GM19099 (cell line): ENCODE measurements at regions not wholly inside any gene's neighbourhood (a gene's known extent, or its start where the extent isn't known, plus 50 kb on each side); places are given as distances from the start of the nearest gene placed in this dataset.

ENCODE experiments used
- POLR2A ChIP-seq: IDR thresholded peaks from 3 replicates; pipeline ENCODE4 v1.6.1; 2011; ENCODE audit warnings: low read depth; ENCODE audit not compliant: insufficient read length; ENCODE audit errors: extremely low read depth

DNA sequence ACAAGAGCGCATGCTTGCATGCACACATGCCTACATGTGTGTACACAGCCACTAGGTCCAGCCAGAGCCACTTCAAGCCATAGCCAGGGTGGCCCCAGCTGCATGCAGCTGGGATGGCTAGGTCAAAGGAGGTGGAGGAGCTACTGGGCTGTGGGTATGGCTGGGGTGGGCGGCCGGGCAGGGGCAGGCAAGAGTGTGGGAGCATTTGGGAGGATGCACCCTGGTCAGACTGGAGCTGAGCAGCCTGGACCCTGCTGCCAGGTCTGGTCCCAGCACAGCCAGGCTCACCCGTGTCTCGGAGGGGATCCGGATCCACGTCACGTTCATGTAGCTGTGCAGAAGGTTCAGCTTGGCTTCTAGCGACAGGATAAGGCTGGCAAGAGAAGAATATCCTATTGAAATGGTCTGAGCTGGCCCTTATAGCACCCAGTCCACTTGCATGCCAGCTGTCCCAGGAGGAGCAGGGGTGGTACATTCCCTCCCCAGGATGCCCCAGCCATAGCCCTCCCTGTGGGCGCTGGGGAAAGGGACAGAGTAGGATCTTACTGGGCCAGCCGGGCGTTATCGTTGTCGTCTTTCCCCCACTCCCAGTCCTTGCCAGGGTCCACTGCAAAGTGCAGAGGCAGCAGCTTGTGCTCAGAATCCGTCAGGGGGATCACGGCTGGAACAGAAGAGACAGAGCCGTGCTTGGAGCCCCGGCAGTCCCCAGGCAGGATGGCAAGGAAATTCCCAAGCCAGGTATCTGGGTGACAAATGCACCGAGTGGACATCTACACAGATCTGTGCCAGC lies 160.5 kb downstream of the KLF13 start:
- TF ChIP-seq POLR2A, result no peak

DNA sequence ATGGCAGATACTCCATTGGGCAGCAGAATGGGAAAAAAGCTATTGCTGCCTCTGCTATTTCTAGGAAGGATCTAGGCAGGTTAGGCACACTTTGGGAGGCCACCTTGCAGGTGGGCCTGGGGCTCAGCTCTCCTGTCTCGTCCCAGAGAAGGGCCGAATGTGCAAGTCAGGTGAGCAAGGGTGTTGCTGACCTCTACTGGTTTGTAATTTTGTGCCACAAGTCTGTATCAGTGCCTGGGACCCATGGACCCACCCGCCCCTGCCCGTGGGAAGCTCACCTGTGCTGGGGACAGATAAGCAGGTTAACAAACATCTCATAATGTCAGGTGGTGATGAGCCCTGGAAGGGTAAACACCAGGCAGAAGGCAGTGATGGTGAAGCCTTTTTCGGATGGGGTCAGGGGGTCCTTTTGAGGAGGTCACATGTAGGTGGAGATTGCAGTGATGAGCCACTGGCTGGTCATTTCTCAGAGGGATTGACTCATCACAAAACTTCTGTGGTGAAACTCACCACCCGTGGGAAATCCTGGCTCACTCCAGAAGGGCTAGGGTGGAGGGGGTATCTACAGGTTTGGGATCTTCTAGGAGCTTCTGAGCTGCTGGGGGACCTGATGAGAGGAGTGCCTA lies 161.3 kb downstream of the KLF13 start:
- TF ChIP-seq POLR2A, result no peak

DNA sequence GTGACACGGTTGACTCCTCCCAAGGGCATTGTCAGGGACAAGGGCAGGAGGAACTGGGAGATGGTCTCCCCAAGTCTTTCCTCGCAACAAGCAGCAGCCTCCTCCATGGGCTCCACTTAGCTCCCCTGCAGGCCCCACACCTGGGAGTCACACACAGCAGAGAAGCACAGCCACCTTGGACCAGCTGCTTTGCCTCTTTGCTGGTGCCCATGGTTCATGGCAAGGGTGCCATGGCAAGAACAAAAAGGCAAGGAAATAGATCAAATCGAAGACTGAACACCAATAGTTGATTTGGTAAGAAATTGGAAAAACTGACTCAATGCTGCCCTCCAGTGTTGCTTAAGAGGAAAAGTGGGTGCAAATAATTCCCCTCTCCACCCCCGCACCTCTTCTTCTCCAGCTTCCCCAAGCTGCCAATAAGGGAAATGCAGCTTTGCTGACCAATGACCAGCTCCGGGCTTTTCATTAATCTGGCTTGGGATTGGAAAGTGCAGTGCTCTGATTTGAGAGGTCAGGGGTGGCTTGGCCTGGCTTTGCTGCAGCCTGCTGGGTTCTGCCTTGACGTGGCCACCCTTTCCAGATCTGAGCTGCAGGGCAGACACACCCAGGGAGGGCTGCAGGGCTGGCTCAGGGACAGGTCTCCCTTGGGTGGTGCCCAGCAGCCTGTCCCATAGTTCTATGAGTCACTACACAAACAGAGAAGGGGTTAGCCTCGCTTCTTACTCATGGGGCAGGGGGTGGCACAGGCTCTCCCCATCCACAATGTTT lies 162.0 kb downstream of the KLF13 start:
- no peak for TF ChIP-seq POLR2A

DNA sequence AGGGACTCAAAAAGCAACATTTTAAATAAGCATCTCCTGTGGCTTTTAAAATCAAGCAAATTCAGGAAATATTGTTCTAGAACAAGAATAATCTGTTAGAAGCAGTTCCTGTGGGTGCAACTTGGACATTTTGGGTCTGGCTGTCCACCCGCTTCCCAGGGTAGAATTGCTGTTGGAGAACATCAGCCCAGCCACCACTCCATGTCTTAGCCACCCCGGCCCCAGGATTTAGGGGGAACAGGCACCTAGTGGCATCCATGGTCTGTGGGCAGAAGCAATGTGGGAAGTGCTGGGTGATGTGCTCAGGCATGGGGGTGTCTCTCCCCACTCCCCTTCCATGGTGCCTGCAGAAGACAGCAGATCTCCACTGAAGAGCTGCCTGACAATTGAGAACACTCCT lies 162.6 kb downstream of the KLF13 start:
- TF ChIP-seq POLR2A, result no peak

DNA sequence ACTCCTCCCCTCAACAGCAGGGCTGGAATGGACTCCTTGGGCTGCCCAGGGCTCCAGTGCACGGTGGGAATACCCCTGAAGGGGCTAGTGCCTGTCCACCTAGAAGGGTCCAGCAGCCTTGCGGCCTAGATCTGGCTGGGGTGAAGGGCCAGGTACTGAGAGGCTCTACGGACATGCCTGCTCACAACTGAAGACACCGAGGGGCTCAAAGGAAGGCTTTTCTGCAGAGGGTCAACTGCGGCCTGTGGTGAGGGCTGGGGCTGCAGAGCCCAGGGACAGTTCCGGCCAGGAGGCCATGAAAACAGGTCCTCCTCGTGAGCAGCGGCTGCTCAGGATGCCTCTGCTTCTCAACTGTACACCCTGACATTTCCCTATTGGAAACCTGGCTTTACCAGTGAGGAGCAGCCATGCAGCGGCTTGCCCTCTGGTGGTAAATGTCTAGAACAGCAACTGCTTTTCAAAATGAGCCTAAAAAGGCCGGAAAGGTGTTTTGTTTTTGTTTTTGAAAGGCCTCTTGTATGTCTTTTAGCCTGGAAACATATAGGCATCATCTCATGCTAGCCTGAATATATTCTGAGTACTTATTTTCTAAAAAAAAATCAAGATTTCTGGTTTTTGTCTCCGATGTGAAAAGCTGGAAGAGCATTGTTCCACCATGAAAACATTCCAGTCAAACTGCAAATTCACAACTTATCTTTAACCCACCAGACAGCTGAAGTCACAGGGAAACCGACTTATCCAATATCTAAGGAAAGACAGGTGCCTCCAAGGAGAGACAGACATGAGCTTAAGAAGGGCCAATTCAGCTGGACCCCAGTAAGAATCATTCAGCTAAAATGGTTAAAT lies 163.4 kb downstream of the KLF13 start:
- TF ChIP-seq POLR2A, result no peak

DNA sequence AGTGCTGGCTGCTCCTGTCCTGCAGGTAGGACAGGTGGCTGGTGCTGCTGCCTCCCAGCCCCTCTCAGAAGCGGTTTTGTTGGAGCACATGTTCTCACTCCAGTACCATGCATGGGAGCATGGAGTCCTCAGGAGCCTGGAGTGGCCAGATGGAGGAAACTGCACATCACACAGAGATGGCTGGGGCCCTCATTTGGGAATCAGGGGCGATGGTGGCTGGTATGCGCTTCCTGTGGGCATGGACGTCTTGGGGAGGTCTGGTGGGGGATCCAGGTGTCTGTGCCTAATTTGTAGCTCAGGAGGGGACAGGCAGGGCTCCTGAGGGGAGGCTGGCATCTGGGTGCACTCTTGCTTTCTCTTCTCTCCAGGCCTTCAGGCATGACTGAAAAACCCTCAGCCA lies 168.2 kb downstream of the KLF13 start:
- TF ChIP-seq POLR2A, result no peak

DNA sequence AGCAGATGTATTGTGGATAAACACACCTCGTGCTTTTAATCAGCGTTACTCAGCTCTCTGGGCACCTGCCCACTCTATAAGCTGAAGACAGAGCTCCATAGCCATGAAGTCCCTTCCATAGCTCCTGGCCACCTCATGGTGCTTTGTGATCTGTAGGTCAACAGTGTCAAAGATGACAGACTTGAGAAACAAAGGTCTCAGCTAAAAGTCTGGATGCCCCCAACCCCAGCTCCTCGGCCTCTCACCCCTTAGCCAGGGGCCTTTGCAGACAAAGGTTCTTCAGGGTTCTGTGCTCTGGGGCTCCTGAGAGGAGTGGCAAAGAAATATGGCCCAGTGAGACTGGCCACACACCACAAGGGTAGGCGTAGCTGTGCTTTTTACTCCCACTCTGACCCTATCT lies 168.6 kb downstream of the KLF13 start:
- TF ChIP-seq POLR2A, result no peak

DNA sequence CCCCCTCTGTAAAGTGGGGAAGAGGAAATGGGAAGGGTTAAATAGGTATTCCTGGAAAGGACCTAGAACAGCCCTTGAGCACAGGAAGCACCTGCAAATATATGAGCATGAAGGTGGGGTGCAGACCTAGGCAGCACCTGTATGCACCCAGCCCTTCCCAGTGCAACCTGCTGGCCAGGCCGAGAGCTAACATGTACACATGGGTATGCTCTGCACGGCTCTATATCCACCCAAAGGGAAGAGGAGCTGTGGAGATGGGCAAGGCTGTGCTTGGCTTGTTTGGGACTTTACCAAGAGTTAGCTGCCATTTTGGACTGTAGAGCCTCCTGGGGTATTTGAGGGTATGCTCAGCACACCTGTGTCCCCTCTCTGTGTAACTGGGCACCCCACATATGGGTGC lies 171.2 kb downstream of the KLF13 start:
- no peak for TF ChIP-seq POLR2A

DNA sequence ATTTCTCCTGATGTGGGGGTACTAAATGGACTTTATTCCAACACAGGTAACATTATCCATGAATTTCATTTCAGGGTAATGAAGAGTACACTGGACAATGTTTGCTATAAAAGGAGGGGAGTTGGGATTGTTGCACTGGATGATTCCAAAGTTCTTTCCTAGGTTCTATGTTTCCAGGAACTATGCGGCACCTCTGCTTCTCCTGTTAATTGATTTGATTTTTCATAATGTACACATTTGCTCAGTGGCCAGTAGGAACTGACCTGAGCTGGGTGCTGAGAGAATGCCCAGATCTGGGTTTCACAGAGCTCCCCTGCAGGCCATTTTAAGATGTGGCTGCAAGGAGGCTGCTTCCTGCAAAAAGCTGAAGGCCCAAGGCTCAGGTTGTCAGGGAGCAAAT lies 171.7 kb downstream of the KLF13 start:
- no peak for TF ChIP-seq POLR2A

DNA sequence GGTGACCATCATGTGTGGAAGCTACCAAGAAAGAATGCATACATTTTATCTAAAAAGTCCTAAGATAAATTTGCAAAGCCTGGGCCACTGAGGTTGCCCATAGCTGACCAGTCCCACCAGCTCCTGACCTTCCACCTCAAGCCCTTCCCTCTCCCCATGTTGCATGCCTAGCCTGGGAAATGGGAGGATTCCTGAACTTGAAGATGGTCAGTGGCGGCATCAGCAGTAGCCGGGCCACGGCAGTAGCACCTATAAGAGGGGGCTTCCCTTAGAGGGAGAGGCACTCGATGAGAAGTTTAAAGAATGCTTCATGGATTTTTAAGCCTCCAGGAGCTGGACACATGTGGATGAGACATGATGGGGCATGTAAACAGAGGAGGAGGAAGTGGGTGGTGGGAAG lies 172.1 kb downstream of the KLF13 start:
- TF ChIP-seq POLR2A, result no peak

DNA sequence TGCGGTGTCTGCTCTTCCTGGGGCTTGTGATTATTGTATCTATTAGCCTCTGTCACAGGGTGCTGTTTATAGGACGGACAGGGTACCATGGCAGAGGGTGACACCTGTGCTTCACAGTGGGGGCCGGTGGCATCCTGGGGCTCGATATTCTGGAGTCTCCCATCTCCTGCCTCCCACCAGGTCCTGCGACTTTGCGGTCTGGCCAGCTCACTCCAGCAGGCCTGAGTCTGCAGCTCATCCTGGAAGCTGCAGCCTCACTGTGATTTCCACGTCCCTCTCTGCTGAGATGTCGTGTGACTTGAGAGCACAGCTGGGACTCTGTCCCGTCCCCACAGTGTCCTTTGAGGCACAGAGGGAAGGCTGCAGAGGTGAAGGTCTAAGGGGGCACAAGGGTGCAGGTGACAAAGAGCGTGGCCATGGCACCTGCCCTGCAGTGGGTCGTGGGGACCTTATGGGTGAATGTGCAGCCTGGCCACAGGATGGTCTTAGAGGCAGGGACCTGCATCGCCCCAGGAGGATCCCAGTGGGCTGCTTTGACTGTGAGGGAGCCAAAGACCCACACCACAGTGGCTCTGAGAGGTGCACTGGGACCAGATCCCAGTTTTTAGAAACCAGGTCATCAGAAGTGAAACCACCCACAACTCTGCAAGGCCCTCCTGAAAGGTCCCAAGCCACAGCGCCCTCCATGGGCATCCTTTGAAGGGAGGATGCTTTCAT lies 172.8 kb downstream of the KLF13 start:
- no peak for TF ChIP-seq POLR2A

DNA sequence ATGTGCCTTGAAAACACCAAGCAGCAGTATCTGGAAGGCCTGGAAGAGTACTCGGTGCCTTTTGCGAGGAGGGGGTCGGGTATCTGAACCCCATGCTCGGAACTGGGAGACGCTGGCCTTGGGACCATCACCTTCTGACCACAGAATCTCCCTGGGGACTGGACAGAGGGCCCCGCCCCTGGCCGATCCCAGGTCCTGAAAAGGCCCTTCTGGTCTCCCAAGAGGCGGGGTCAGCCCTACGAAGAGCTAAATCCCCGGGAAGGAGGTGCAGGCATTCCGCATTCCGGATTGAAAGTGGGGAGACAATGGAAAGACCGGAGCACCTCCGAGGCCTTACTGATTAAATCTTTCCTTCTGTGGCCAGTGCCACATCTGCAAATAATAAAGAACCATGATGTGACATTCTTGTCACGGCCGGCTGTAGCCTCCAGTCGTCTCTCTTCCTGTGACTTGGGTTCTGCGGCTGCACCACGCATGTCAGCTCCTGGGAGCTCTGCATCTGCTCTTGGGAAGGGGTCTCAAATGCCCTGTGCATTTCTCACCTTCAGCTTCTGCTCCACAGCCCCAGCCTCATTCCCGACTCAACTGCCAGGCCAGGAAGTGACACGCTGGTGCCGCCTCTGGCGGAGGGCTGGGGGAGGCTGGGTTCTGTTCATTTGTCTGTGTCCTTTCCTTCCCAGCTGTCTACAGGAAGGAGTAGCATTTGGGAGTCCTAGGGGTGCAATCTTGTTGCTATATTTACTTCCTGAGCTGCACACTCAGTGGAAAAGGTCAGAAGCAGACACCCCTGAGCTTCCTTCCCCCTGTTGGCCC lies 173.5 kb downstream of the KLF13 start:
- no peak for TF ChIP-seq POLR2A

DNA sequence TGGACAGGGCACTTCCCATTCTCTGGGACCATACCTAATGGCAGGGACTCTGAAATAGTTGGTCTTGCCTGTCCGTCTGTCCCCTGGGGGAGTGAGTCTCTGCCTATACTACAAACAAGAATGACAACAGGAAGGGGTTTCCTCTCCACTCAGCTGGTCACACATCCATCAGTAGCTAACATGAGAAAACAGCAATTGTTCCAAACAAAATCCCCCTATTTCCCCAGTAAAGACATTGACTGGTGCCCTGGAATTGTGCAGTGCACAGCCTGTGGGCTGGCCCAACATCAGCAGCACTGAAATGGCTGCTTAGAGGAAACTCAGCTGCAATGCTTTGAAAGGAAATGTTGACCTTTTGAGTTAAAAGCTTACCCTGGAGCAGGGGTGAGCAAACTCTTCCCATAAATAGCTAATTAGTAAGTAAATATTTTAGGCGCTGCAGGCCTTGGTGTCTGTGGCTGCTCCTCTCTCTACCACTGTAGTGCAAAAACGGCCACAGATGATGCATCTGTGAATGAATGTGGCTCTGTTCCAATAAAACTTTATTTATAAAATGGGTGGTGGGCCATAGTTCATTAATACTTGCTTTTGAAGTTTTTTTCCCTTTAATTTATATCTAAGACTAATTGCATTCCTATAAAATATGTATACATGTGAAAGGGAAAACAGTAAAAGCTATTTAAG lies 174.3 kb downstream of the KLF13 start:
- TF ChIP-seq POLR2A, result no peak

DNA sequence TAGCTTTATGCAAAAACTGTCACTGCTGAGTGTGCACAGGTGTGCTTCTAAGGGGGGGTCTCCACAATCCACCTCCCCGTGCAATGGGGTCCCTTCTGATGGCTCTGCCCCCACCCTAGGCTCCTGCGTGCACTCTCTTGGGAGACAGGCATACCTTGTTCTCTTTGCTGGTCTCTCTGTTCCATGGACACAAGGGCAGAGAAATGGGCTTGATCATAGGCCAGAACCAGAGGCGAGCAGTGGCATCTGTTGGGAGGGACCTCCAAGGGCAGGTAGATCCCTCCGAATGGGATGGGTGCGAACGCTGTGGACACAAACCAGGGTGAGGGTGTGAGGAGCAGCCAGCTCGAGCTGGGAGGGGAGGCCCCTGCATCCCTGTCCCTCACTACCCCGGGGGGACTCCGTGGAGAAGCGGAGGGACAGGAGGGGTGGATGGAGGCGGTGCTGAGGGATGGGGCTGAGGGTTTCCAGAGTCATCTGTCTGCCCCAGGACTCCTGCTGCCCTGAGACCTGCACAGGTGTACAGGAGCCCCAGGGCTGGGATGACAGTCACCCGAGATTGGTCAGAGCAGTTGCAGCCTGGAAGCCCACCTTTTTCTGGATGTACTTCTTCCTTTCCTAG lies 175.0 kb downstream of the KLF13 start:
- no peak for TF ChIP-seq POLR2A
